Loucy (cell line): ENCODE measurements at regions not wholly inside any gene's neighbourhood (a gene's known extent, or its start where the extent isn't known, plus 50 kb on each side); places are given as distances from the start of the nearest gene placed in this dataset.
"Not testable (repeated sequence)": the region's sequence is repeated elsewhere in the genome, so short reads cannot be mapped to it uniquely, and the experiment has no call there.

Experiments
- H2AFZ ChIP-seq: fragments of 200-600 bp; sonication (generic); 2 replicates; pipeline ENCODE4 v1.6.0; 2016; ENCODE audit warnings: antibody characterized with exemption, mild to moderate bottlenecking, low read length, moderate library complexity
- H3F3A ChIP-seq: fragments of 200-600 bp; 2 replicates; pipeline ENCODE4 v1.6.0; 2016; ENCODE audit warnings: antibody characterized with exemption, low read depth, mild to moderate bottlenecking
- H3K27me3 ChIP-seq: fragments of 200-600 bp; sonication (generic); 2 replicates; pipeline ENCODE4 v1.6.1; 2014; ENCODE audit warnings: low read length, mild to moderate bottlenecking; ENCODE audit not compliant: insufficient read depth, poor library complexity, severe bottlenecking
- H3K36me3 ChIP-seq: fragments of 200-600 bp; sonication (generic); 2 replicates; pipeline ENCODE4 v1.6.1; 2016; ENCODE audit warnings: low read length; ENCODE audit not compliant: insufficient read depth
- H3K4me1 ChIP-seq: fragments of 200-600 bp; sonication (generic); 2 replicates; pipeline ENCODE4 v1.5.1; 2014; ENCODE audit warnings: low read length, mild to moderate bottlenecking; ENCODE audit not compliant: insufficient read depth, poor library complexity, severe bottlenecking
- H3K4me2 ChIP-seq: fragments of 200-600 bp; sonication (generic); 2 replicates; pipeline ENCODE4 v1.6.0; 2014; ENCODE audit warnings: antibody characterized with exemption, low read length, low read depth, mild to moderate bottlenecking; ENCODE audit not compliant: poor library complexity, severe bottlenecking
- H3K4me3 ChIP-seq: fragments of 200-600 bp; sonication (generic); 2 replicates; pipeline ENCODE4 v1.5.1; 2014; ENCODE audit warnings: low read length, mild to moderate bottlenecking, mixed read lengths; ENCODE audit not compliant: poor library complexity, severe bottlenecking
- H3K79me2 ChIP-seq: fragments of 200-600 bp; sonication (generic); 2 replicates; pipeline ENCODE4 v1.6.1; 2014; ENCODE audit warnings: low read length; ENCODE audit not compliant: insufficient read depth
- H3K9ac ChIP-seq: fragments of 200-600 bp; sonication (generic); 2 replicates; pipeline ENCODE4 v1.6.0; 2014; ENCODE audit warnings: mild to moderate bottlenecking, low read depth, low read length, moderate library complexity; ENCODE audit not compliant: poor library complexity, severe bottlenecking
- H3K9me2 ChIP-seq: fragments of 200-600 bp; sonication (generic); replicated peaks from 2 replicates; pipeline ENCODE4 v1.6.1; 2016; ENCODE audit warnings: low read depth, low read length, mixed read lengths
- H3K9me3 ChIP-seq: fragments of 200-600 bp; sonication (generic); 2 replicates; pipeline ENCODE4 v1.6.1; 2014; ENCODE audit warnings: mild to moderate bottlenecking, antibody characterized with exemption, low read length, low read depth; ENCODE audit not compliant: insufficient read depth
- H4K20me1 ChIP-seq: fragments of 200-600 bp; sonication (generic); 2 replicates; pipeline ENCODE4 v1.6.0; 2014; ENCODE audit warnings: antibody characterized with exemption, low read length, mild to moderate bottlenecking; ENCODE audit not compliant: insufficient read depth, poor library complexity, severe bottlenecking
- CTCF ChIP-seq: fragments of 200-600 bp; sonication (generic); conservative IDR thresholded peaks from 2 replicates; pipeline ENCODE4 v1.5.1; 2014; ENCODE audit warnings: mild to moderate bottlenecking, antibody characterized with exemption, low read length
- EZH2phosphoT487 ChIP-seq: fragments of 200-600 bp; IDR thresholded peaks from 2 replicates; pipeline ENCODE4 v1.6.1; 2018; ENCODE audit warnings: antibody characterized with exemption, mild to moderate bottlenecking, moderate library complexity, borderline replicate concordance

- H3K9ac ChIP-seq, result no peak overlapping the region
- H3K36me3 ChIP-seq, result no peaks in the 10 kb centered on the region
- no peak overlapping the region for H2AFZ ChIP-seq
- no peaks in the 10 kb centered on the region for H3K4me1 ChIP-seq
- H3K9me2 ChIP-seq, result no peaks in the 10 kb centered on the region
- no peak overlapping the region for H3K4me3 ChIP-seq
- no peaks in the 10 kb centered on the region for H4K20me1 ChIP-seq
- H3K4me2 ChIP-seq, result no peak overlapping the region
- H3K9me3 ChIP-seq, result no peaks in the 10 kb centered on the region
- no peaks in the 10 kb centered on the region for H3K27me3 ChIP-seq
- no peaks in the 10 kb centered on the region for H3K79me2 ChIP-seq
- H3F3A ChIP-seq, result no peaks in the 10 kb centered on the region
- TF ChIP-seq CTCF, result no peak
- TF ChIP-seq EZH2phosphoT487, result no peak
Observed at GRCh38 chr5:104494083-104494482, 931.5 kb upstream of the NUDT12 start.

GRCh38 chr5:104472811-104473210 is 910.2 kb upstream of the NUDT12 start:
- Histone ChIP-seq H3K36me3 (no peaks in the 10 kb centered on the region), H3K4me1 (no peaks in the 10 kb centered on the region), H3K9me3 (no peaks in the 10 kb centered on the region), H3F3A (no peaks in the 10 kb centered on the region), H3K4me3 (no peak overlapping the region), H4K20me1 (no peaks in the 10 kb centered on the region), H3K4me2 (no peak overlapping the region), H3K79me2 (no peaks in the 10 kb centered on the region), H2AFZ (no peak overlapping the region), H3K9me2 (no peaks in the 10 kb centered on the region), H3K27me3 (no peaks in the 10 kb centered on the region), H3K9ac (no peak overlapping the region)
- TF ChIP-seq EZH2phosphoT487, result no peak

- no peaks in the 10 kb centered on the region for H3K4me1 ChIP-seq
- H4K20me1 ChIP-seq, result no peaks in the 10 kb centered on the region
- no peaks in the 10 kb centered on the region for H3F3A ChIP-seq
- H3K79me2 ChIP-seq, result no peaks in the 10 kb centered on the region
- H3K4me3 ChIP-seq, result no peak overlapping the region
- no peaks in the 10 kb centered on the region for H3K9me2 ChIP-seq
- no peak overlapping the region for H2AFZ ChIP-seq
- H3K36me3 ChIP-seq, result no peaks in the 10 kb centered on the region
- no peak for TF ChIP-seq EZH2phosphoT487
- no peak overlapping the region for H3K9ac ChIP-seq
- no peaks in the 10 kb centered on the region for H3K27me3 ChIP-seq
- H3K9me3 ChIP-seq, result no peaks in the 10 kb centered on the region
- H3K4me2 ChIP-seq, result no peak overlapping the region
Observed at GRCh38 chr5:104456122-104456521, 893.5 kb upstream of the NUDT12 start.

- no peak overlapping the region for H3K9ac ChIP-seq
- no peaks in the 10 kb centered on the region for H3F3A ChIP-seq
- H3K27me3 ChIP-seq, result no peaks in the 10 kb centered on the region
- no peaks in the 10 kb centered on the region for H3K9me3 ChIP-seq
- no peaks in the 10 kb centered on the region for H3K9me2 ChIP-seq
- no peaks in the 10 kb centered on the region for H3K36me3 ChIP-seq
- H3K4me1 ChIP-seq, result no peaks in the 10 kb centered on the region
- no peak overlapping the region for H3K4me3 ChIP-seq
- no peak overlapping the region for H3K4me2 ChIP-seq
- H2AFZ ChIP-seq, result no peak overlapping the region
- TF ChIP-seq EZH2phosphoT487, result no peak
- no peak for TF ChIP-seq CTCF
- H3K79me2 ChIP-seq, result no peaks in the 10 kb centered on the region
- no peaks in the 10 kb centered on the region for H4K20me1 ChIP-seq
Observed at GRCh38 chr5:104452550-104452949, 890.0 kb upstream of the NUDT12 start.

- H3K36me3 ChIP-seq, H2AFZ ChIP-seq, H3K9me2 ChIP-seq, H3K4me1 ChIP-seq, H3K9me3 ChIP-seq, H3F3A ChIP-seq, H3K4me2 ChIP-seq, H3K4me3 ChIP-seq, H3K27me3 ChIP-seq, H4K20me1 ChIP-seq, H3K9ac ChIP-seq, H3K79me2 ChIP-seq: not testable (repeated sequence)
Observed at GRCh38 chr5:104451911-104452310, 889.3 kb upstream of the NUDT12 start.
